ENCODE measurements at regions not wholly inside any gene's neighbourhood (a gene's known extent, or its start where the extent isn't known, plus 50 kb on each side); places are given as distances from the start of the nearest gene placed in this dataset.
A peak's percentile ranks its signal among the peaks of the same experiment; 100 is the strongest.
"Not testable (repeated sequence)": the region's sequence is repeated elsewhere in the genome, so short reads cannot be mapped to it uniquely, and the experiment has no call there.

GRCh38 chr20:53866794-53867740 is 203.3 kb downstream of the BCAS1 start:
- H3K9ac ChIP-seq (ENCODE audit: low read depth in 1 of 2, low read length in 2 of 2) = peak overlapping the region in 1 of 2 donors; percentile 78
- TF ChIP-seq SP1 (IDR thresholded peaks at IDR 0.05) (no peak), NR2F2 (IDR thresholded peaks at IDR 0.05) (no peak), RAD21 (IDR thresholded peaks at IDR 0.05) (no peak), FOXA2 (IDR thresholded peaks at IDR 0.05) (no peak), ATF3 (IDR thresholded peaks at IDR 0.05) (peak; percentile 9), GABPA (IDR thresholded peaks at IDR 0.05 in 1 of 2, conservative IDR thresholded peaks at IDR 0.05 in 1 of 2) (no peak), YY1 (IDR thresholded peaks at IDR 0.05) (peak; percentile 29), ZBTB33 (IDR thresholded peaks at IDR 0.05) (no peak), EGR1 (IDR thresholded peaks at IDR 0.05; ENCODE audit: low read depth in 2 of 2) (no peak), RXRA (IDR thresholded peaks at IDR 0.05) (no peak)
- H3K4me3 ChIP-seq (ENCODE audit: low read depth in 1 of 3, low read length in 3 of 3) = peak overlapping the region in 1 of 3 donors; percentile 15
- no peaks in the 10 kb centered on the region for H3K36me3 ChIP-seq (ENCODE audit: control insufficient read depth in 4 of 4, insufficient read depth in 3 of 4, low read depth in 1 of 4, low read length in 3 of 4)
- H3K27ac ChIP-seq (ENCODE audit: low read depth in 1 of 2, low read length in 2 of 2) = peak overlapping the region; percentile 73 to 88
- no peaks in the 10 kb centered on the region for H3K9me3 ChIP-seq (ENCODE audit: control insufficient read depth in 4 of 4, low read length in 3 of 4)
- WGBS = 19% methylated on average over 11 of the region's 11 CpGs
- H3K27me3 ChIP-seq (ENCODE audit: control insufficient read depth in 4 of 4, insufficient read depth in 4 of 4, low read length in 3 of 4) = no peaks in the 10 kb centered on the region
- H3K4me1 ChIP-seq (ENCODE audit: control insufficient read depth in 4 of 4, insufficient read depth in 4 of 4, low read length in 3 of 4) = peaks cover 7 to 40% (median 26%) of the 10 kb centered on the region in 4 donors
- DNase-seq (ENCODE audit: low spot score) = no peak

- no peak for DNase-seq (ENCODE audit: low spot score)
- 9% methylated on average over 7 of the region's 7 CpGs for WGBS
- H3K4me3 ChIP-seq (ENCODE audit: low read depth in 1 of 3, low read length in 3 of 3) = peak overlapping the region in 1 of 3 donors; percentile 15
Measured at GRCh38 chr20:53865901-53866793, 204.2 kb downstream of the BCAS1 start.

DNA sequence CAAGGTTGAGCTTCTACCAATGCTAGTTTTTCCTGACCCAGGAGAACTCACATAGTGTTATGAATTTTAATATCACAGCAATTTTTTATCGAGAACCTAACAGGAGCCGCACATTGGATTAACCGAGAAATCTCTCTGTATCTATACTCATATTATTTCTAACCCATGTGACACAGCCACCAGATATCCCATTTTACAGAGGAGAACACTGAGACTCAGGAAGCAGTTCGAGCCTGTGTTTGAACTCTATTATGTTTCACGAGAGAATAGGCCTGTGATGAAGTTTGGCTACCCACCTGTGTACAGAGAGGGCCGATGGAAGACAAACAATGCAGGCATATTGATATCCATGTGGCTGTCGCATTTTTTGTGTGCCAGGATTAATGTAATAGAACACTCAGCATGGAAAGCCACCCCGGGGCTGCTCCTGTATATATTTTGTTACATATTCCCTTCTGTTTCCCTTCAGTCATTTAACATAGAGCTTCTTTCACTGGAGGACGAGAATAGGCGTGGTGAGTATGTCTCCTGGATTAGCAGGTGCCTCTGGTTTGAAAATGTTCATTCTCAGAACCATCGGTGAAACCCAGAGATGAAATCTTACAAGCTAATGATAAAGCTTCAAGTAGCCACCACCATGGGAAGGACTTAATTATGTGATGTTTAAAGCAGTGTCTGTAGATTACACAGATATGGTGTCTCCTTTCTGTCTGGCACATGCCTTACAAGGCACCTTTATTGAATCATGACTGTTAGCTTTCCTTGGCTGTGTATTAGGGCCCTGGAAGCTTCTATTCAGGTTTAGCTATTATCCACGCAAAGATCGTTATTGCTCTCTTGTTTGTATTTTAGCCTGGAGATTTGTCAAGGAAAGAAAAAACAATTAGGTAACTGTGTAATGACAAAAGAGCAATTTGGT is 205.4 kb downstream of the BCAS1 start:
- WGBS = 70% methylated on average over 13 of the region's 13 CpGs
- Histone ChIP-seq H3K4me1 (ENCODE audit: control insufficient read depth in 4 of 4, insufficient read depth in 4 of 4, low read length in 3 of 4) (peaks cover 7 to 30% (median 15%) of the 10 kb centered on the region in 4 donors), H3K27ac (ENCODE audit: low read depth in 1 of 2, low read length in 2 of 2) (peak overlapping the region; percentile 35 to 73), H3K9ac (ENCODE audit: low read depth in 1 of 2, low read length in 2 of 2) (peak overlapping the region in 1 of 2 donors; percentile 5)
- H3K4me3 ChIP-seq (ENCODE audit: low read depth in 1 of 3, low read length in 3 of 3); H3K27me3 ChIP-seq (ENCODE audit: control insufficient read depth in 4 of 4, insufficient read depth in 4 of 4, low read length in 3 of 4); H3K9me3 ChIP-seq (ENCODE audit: control insufficient read depth in 4 of 4, low read length in 3 of 4); DNase-seq (ENCODE audit: low spot score); H3K36me3 ChIP-seq (ENCODE audit: control insufficient read depth in 4 of 4, insufficient read depth in 3 of 4, low read depth in 1 of 4, low read length in 3 of 4): not testable (repeated sequence)

More at GRCh38 chr20:53865901-53866793, 204.2 kb downstream of the BCAS1 start:
- Histone ChIP-seq H3K9ac (ENCODE audit: low read depth in 1 of 2, low read length in 2 of 2) (peak overlapping the region; percentile 39 to 78), H3K36me3 (ENCODE audit: control insufficient read depth in 4 of 4, insufficient read depth in 3 of 4, low read depth in 1 of 4, low read length in 3 of 4) (no peaks in the 10 kb centered on the region), H3K4me1 (ENCODE audit: control insufficient read depth in 4 of 4, insufficient read depth in 4 of 4, low read length in 3 of 4) (peaks cover 7 to 39% (median 25%) of the 10 kb centered on the region in 4 donors), H3K27me3 (ENCODE audit: control insufficient read depth in 4 of 4, insufficient read depth in 4 of 4, low read length in 3 of 4) (no peaks in the 10 kb centered on the region), H3K27ac (ENCODE audit: low read depth in 1 of 2, low read length in 2 of 2) (peak overlapping the region; percentile 73 to 88), H3K9me3 (ENCODE audit: control insufficient read depth in 4 of 4, low read length in 3 of 4) (no peaks in the 10 kb centered on the region)
- TF ChIP-seq HNF4A (conservative IDR thresholded peaks at IDR 0.05) (peak in 1 of 2 donors; percentile 28), ATF3 (IDR thresholded peaks at IDR 0.05) (no peak), TAF1 (conservative IDR thresholded peaks at IDR 0.05) (no peak), SP1 (IDR thresholded peaks at IDR 0.05) (peak; percentile 21), RXRA (IDR thresholded peaks at IDR 0.05) (peak in 1 of 2 donors; percentile 35), JUND (IDR thresholded peaks at IDR 0.05) (peak in 1 of 2 donors; percentile 33), FOXA1 (IDR thresholded peaks at IDR 0.05) (no peak), RAD21 (IDR thresholded peaks at IDR 0.05) (peak; percentile 2 to 17), GABPA (IDR thresholded peaks at IDR 0.05 in 1 of 2, conservative IDR thresholded peaks at IDR 0.05 in 1 of 2) (no peak), NR2F2 (IDR thresholded peaks at IDR 0.05) (no peak), FOXA2 (IDR thresholded peaks at IDR 0.05) (peak; percentile 39)
- TF ChIP-seq, protein P1, sequence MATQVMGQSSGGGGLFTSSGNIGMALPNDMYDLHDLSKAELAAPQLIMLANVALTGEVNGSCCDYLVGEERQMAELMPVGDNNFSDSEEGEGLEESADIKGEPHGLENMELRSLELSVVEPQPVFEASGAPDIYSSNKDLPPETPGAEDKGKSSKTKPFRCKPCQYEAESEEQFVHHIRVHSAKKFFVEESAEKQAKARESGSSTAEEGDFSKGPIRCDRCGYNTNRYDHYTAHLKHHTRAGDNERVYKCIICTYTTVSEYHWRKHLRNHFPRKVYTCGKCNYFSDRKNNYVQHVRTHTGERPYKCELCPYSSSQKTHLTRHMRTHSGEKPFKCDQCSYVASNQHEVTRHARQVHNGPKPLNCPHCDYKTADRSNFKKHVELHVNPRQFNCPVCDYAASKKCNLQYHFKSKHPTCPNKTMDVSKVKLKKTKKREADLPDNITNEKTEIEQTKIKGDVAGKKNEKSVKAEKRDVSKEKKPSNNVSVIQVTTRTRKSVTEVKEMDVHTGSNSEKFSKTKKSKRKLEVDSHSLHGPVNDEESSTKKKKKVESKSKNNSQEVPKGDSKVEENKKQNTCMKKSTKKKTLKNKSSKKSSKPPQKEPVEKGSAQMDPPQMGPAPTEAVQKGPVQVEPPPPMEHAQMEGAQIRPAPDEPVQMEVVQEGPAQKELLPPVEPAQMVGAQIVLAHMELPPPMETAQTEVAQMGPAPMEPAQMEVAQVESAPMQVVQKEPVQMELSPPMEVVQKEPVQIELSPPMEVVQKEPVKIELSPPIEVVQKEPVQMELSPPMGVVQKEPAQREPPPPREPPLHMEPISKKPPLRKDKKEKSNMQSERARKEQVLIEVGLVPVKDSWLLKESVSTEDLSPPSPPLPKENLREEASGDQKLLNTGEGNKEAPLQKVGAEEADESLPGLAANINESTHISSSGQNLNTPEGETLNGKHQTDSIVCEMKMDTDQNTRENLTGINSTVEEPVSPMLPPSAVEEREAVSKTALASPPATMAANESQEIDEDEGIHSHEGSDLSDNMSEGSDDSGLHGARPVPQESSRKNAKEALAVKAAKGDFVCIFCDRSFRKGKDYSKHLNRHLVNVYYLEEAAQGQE (IDR thresholded peaks at IDR 0.05) = no peak

All from liver (tissue), 7 donors.